ENCODE measurements at regions not wholly inside any gene's neighbourhood (a gene's known extent, or its start where the extent isn't known, plus 50 kb on each side); places are given as distances from the start of the nearest gene placed in this dataset.
"Not testable (repeated sequence)": the region's sequence is repeated elsewhere in the genome, so short reads cannot be mapped to it uniquely, and the experiment has no call there.

GRCh38 chr10:8400151-8400550 is 345.7 kb downstream of the GATA3 start:
- no peak for DNase-seq (ENCODE audit: extremely low read depth in 1 of 11, low read depth in 9 of 11, low spot score in 4 of 11)

GRCh38 chr10:8400892-8401291 is 346.4 kb downstream of the GATA3 start:
- no peak for DNase-seq (ENCODE audit: extremely low read depth in 1 of 11, low read depth in 9 of 11, low spot score in 4 of 11)

- DNase-seq (ENCODE audit: extremely low read depth in 1 of 11, low read depth in 9 of 11, low spot score in 4 of 11) = no peak
Measured at GRCh38 chr10:8401531-8401930, 347.0 kb downstream of the GATA3 start.

- no peak for DNase-seq (ENCODE audit: extremely low read depth in 1 of 11, low read depth in 9 of 11, low spot score in 4 of 11)
Measured at GRCh38 chr10:8402576-8402975, 348.1 kb downstream of the GATA3 start.

GRCh38 chr10:8403711-8404371 is 349.4 kb downstream of the GATA3 start:
- DNase-seq (ENCODE audit: extremely low read depth in 1 of 11, low read depth in 9 of 11, low spot score in 4 of 11) = no peak

GRCh38 chr10:8404721-8405120 is 350.2 kb downstream of the GATA3 start:
- no peak for DNase-seq (ENCODE audit: extremely low read depth in 1 of 11, low read depth in 9 of 11, low spot score in 4 of 11)

- DNase-seq (ENCODE audit: extremely low read depth in 1 of 11, low read depth in 9 of 11, low spot score in 4 of 11) = no peak
Measured at GRCh38 chr10:8405596-8405995, 351.1 kb downstream of the GATA3 start.

- DNase-seq (ENCODE audit: extremely low read depth in 1 of 11, low read depth in 9 of 11, low spot score in 4 of 11) = no peak
Measured at GRCh38 chr10:8407501-8408021, 353.1 kb downstream of the GATA3 start.

- DNase-seq (ENCODE audit: extremely low read depth in 1 of 11, low read depth in 9 of 11, low spot score in 4 of 11) = no peak
Measured at GRCh38 chr10:8410506-8410905, 356.0 kb downstream of the GATA3 start.

- DNase-seq (ENCODE audit: extremely low read depth in 1 of 11, low read depth in 9 of 11, low spot score in 4 of 11) = no peak
Measured at GRCh38 chr10:8412541-8412940, 358.1 kb downstream of the GATA3 start.

- not testable (repeated sequence) for DNase-seq (ENCODE audit: extremely low read depth in 1 of 11, low read depth in 9 of 11, low spot score in 4 of 11)
Measured at GRCh38 chr10:8415029-8415428, 360.5 kb downstream of the GATA3 start.

GRCh38 chr10:8416192-8416701 is 361.8 kb downstream of the GATA3 start:
- DNase-seq (ENCODE audit: extremely low read depth in 1 of 11, low read depth in 9 of 11, low spot score in 4 of 11) = no peak

GRCh38 chr10:8416760-8417159 is 362.3 kb downstream of the GATA3 start:
- no peak for DNase-seq (ENCODE audit: extremely low read depth in 1 of 11, low read depth in 9 of 11, low spot score in 4 of 11)

GRCh38 chr10:8417631-8418030 is 363.1 kb downstream of the GATA3 start:
- no peak for DNase-seq (ENCODE audit: extremely low read depth in 1 of 11, low read depth in 9 of 11, low spot score in 4 of 11)

- no peak for DNase-seq (ENCODE audit: extremely low read depth in 1 of 11, low read depth in 9 of 11, low spot score in 4 of 11)
Measured at GRCh38 chr10:8418631-8419030, 364.1 kb downstream of the GATA3 start.

- no peak for DNase-seq (ENCODE audit: extremely low read depth in 1 of 11, low read depth in 9 of 11, low spot score in 4 of 11)
Measured at GRCh38 chr10:8420182-8420581, 365.7 kb downstream of the GATA3 start.

GRCh38 chr10:8424555-8425211 is 370.2 kb downstream of the GATA3 start:
- DNase-seq (ENCODE audit: extremely low read depth in 1 of 11, low read depth in 9 of 11, low spot score in 4 of 11) = no peak

- no peak for DNase-seq (ENCODE audit: extremely low read depth in 1 of 11, low read depth in 9 of 11, low spot score in 4 of 11)
Measured at GRCh38 chr10:8428654-8429053, 374.2 kb downstream of the GATA3 start.

GRCh38 chr10:8430321-8430720 is 375.8 kb downstream of the GATA3 start:
- DNase-seq (ENCODE audit: extremely low read depth in 1 of 11, low read depth in 9 of 11, low spot score in 4 of 11) = no peak

GRCh38 chr10:8431511-8431910 is 377.0 kb downstream of the GATA3 start:
- DNase-seq (ENCODE audit: extremely low read depth in 1 of 11, low read depth in 9 of 11, low spot score in 4 of 11) = no peak

Data from renal cortex interstitium (tissue), 11 donors.